Stimulated activated CD4-positive, alpha-beta T cell treated with anti-CD3 and anti-CD28 coated beads, Interleukin-1b, Interleukin-23, amount 100 ng/mL, for 4 hours (primary cell): ENCODE measurements at regions not wholly inside any gene's neighbourhood (a gene's known extent, or its start where the extent isn't known, plus 50 kb on each side); places are given as distances from the start of the nearest gene placed in this dataset.

Experiments used
- DNase-seq, 2 donors: peaks; one replicate each; pipeline ENCODE4 v3.0.0-alpha.2; 2020; ENCODE audit warnings: low read depth in 2 of 2

- no peak for DNase-seq
Observed at GRCh38 chr17:34711646-34712045, 132.3 kb downstream of the TMEM132E start.

- no peak for DNase-seq
Observed at GRCh38 chr17:34710226-34710625, 130.8 kb downstream of the TMEM132E start.

GRCh38 chr17:34709158-34709754, 129.9 kb downstream of the TMEM132E start:
- no peak for DNase-seq

GRCh38 chr17:34706029-34706428, 126.6 kb downstream of the TMEM132E start:
- no peak for DNase-seq

- DNase-seq = no peak
Observed at GRCh38 chr17:34703533-34703932, 124.2 kb downstream of the TMEM132E start.

- DNase-seq = no peak
Observed at GRCh38 chr17:34699181-34699580, 119.8 kb downstream of the TMEM132E start.

- no peak for DNase-seq
Observed at GRCh38 chr17:34692920-34693319, 113.5 kb downstream of the TMEM132E start.
